ENCODE measurements at regions not wholly inside any gene's neighbourhood (a gene's known extent, or its start where the extent isn't known, plus 50 kb on each side); places are given as distances from the start of the nearest gene placed in this dataset.

DNA sequence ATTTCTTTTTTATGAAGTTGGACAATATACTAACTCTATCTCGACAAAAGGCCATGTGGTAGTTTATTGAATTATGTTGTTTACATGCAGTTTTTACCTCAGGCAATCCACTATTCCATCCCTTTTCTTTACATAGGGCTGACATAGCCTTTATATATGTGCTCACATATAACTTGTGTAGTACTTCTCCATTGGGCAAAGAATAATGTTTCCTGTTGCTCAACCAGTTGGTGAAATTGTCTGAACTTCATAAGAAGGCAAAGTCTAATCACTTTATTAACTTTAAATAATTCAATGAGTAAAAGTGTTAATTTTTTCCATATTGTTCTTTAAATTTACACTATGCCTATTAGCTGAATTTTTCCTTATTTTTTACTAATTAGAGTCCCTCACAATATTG lies 1272.1 kb downstream of the EPHA7 start:
- H3K4me3 ChIP-seq (ENCODE audit: low read length) = no peak overlapping the region
- H3K36me3 ChIP-seq (replicated peaks; ENCODE audit: low read depth, low read length) = no peaks in the 10 kb centered on the region
- H4K20me1 ChIP-seq (ENCODE audit: insufficient read depth, low read length) = no peaks in the 10 kb centered on the region
- no peak overlapping the region for H3K9ac ChIP-seq (ENCODE audit: low read length)
- H3K27ac ChIP-seq (ENCODE audit: low read length) = no peak overlapping the region
- TF ChIP-seq EZH2phosphoT487 (IDR thresholded peaks at IDR 0.05; ENCODE audit: low read depth) = no peak
- TF ChIP-seq, protein P1, sequence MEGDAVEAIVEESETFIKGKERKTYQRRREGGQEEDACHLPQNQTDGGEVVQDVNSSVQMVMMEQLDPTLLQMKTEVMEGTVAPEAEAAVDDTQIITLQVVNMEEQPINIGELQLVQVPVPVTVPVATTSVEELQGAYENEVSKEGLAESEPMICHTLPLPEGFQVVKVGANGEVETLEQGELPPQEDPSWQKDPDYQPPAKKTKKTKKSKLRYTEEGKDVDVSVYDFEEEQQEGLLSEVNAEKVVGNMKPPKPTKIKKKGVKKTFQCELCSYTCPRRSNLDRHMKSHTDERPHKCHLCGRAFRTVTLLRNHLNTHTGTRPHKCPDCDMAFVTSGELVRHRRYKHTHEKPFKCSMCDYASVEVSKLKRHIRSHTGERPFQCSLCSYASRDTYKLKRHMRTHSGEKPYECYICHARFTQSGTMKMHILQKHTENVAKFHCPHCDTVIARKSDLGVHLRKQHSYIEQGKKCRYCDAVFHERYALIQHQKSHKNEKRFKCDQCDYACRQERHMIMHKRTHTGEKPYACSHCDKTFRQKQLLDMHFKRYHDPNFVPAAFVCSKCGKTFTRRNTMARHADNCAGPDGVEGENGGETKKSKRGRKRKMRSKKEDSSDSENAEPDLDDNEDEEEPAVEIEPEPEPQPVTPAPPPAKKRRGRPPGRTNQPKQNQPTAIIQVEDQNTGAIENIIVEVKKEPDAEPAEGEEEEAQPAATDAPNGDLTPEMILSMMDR (IDR thresholded peaks at IDR 0.05; ENCODE audit: low read depth, low read length) = no peak
- H2AFZ ChIP-seq (ENCODE audit: low read depth, low read length) = no peak overlapping the region
- no peaks in the 10 kb centered on the region for H3K9me3 ChIP-seq (ENCODE audit: insufficient read depth, low read length)
- H3K79me2 ChIP-seq (ENCODE audit: low read length) = no peaks in the 10 kb centered on the region
- H3K4me1 ChIP-seq (ENCODE audit: low read length) = no peaks in the 10 kb centered on the region
- H3K27me3 ChIP-seq (ENCODE audit: low read depth, low read length) = no peaks in the 10 kb centered on the region
- no peak overlapping the region for H3K4me2 ChIP-seq (ENCODE audit: low read length)

DNA sequence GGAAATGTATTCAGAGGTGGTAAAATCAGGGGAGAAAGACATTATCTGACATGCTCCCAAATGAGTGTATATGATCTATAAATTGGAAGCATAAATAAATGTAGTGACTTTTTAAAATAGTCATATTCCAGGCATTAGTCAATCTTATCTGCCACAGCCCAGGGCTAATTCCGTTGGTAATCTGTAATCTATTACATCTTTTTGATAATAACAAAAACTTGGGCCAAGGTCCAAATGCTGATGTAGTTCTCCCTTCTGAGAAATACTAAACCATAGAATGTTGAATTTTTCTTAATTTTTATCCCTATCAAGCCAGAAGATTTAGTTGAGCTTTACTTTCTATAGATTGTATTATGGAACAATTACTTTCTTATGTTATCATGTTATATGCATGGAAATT lies 1279.8 kb downstream of the EPHA7 start:
- no peak overlapping the region for H3K4me2 ChIP-seq (ENCODE audit: low read length)

DNA sequence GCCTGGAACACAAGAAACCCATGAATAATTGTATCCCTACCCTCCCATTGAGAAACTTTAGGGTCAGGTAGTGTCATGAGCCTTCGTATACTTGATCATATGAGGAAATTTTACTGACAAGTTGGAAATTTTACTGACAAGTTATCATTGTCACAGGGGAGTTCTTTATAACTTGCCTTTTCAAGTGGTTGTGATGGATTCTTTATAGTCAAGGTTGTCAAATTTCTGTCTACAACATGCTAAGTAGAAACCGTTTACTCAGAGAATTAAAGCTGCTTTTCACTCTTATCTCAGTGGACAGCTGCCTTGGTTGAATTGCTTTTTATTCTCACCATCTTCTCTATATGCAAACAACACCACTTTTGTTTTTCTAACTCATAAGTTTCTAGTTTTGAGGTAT lies 1286.4 kb downstream of the EPHA7 start:
- Histone ChIP-seq H3K27me3 (ENCODE audit: low read depth, low read length) (no peaks in the 10 kb centered on the region), H3K9ac (ENCODE audit: low read length) (no peak overlapping the region), H3K4me1 (ENCODE audit: low read length) (no peaks in the 10 kb centered on the region), H3K4me3 (ENCODE audit: low read length) (no peak overlapping the region), H4K20me1 (ENCODE audit: insufficient read depth, low read length) (no peaks in the 10 kb centered on the region), H3K79me2 (ENCODE audit: low read length) (no peaks in the 10 kb centered on the region), H3K36me3 (replicated peaks; ENCODE audit: low read depth, low read length) (no peaks in the 10 kb centered on the region), H2AFZ (ENCODE audit: low read depth, low read length) (no peak overlapping the region), H3K9me3 (ENCODE audit: insufficient read depth, low read length) (no peaks in the 10 kb centered on the region), H3K4me2 (ENCODE audit: low read length) (no peak overlapping the region), H3K27ac (ENCODE audit: low read length) (no peak overlapping the region)
- no peak for TF ChIP-seq EZH2phosphoT487 (IDR thresholded peaks at IDR 0.05; ENCODE audit: low read depth)
- TF ChIP-seq, protein P1 (IDR thresholded peaks at IDR 0.05; ENCODE audit: low read depth, low read length) = no peak

More for the DNA sequence above, 1279.8 kb downstream of the EPHA7 start:
- Histone ChIP-seq H3K36me3 (replicated peaks; ENCODE audit: low read depth, low read length) (no peaks in the 10 kb centered on the region), H3K4me3 (ENCODE audit: low read length) (no peak overlapping the region), H3K9me3 (ENCODE audit: insufficient read depth, low read length) (no peaks in the 10 kb centered on the region), H4K20me1 (ENCODE audit: insufficient read depth, low read length) (no peaks in the 10 kb centered on the region), H2AFZ (ENCODE audit: low read depth, low read length) (no peak overlapping the region), H3K9ac (ENCODE audit: low read length) (no peak overlapping the region), H3K4me1 (ENCODE audit: low read length) (no peaks in the 10 kb centered on the region), H3K27me3 (ENCODE audit: low read depth, low read length) (no peaks in the 10 kb centered on the region), H3K79me2 (ENCODE audit: low read length) (no peaks in the 10 kb centered on the region), H3K27ac (ENCODE audit: low read length) (no peak overlapping the region)
- TF ChIP-seq, protein P1 (IDR thresholded peaks at IDR 0.05; ENCODE audit: low read depth, low read length) = no peak
- no peak for TF ChIP-seq EZH2phosphoT487 (IDR thresholded peaks at IDR 0.05; ENCODE audit: low read depth)

DNA sequence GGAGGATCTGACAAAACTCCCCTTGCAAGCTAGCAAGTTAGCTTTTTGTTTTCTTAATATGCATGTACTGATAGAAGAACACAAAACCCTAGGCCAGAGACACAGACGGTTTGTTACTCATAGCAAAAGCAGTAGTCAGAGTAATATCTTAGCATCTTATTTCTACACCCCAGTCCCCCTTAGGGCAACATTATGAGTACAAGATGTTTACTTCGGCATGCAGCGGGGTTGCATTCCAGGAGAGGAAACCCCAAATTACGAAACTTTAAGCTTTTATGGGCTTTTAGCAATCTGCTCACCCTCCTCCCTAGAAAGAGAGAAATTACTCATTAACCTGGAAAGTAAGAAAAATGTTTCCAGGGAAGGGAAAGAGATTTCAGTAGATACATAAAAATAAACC lies 1286.9 kb downstream of the EPHA7 start:
- H3K4me2 ChIP-seq (ENCODE audit: low read length) = no peak overlapping the region
- no peaks in the 10 kb centered on the region for H3K79me2 ChIP-seq (ENCODE audit: low read length)
- no peaks in the 10 kb centered on the region for H4K20me1 ChIP-seq (ENCODE audit: insufficient read depth, low read length)
- TF ChIP-seq, protein P1 (IDR thresholded peaks at IDR 0.05; ENCODE audit: low read depth, low read length) = no peak
- TF ChIP-seq EZH2phosphoT487 (IDR thresholded peaks at IDR 0.05; ENCODE audit: low read depth) = no peak
- H2AFZ ChIP-seq (ENCODE audit: low read depth, low read length) = no peak overlapping the region
- H3K4me3 ChIP-seq (ENCODE audit: low read length) = no peak overlapping the region
- H3K36me3 ChIP-seq (replicated peaks; ENCODE audit: low read depth, low read length) = no peaks in the 10 kb centered on the region
- H3K27me3 ChIP-seq (ENCODE audit: low read depth, low read length) = no peaks in the 10 kb centered on the region
- no peak overlapping the region for H3K9ac ChIP-seq (ENCODE audit: low read length)
- H3K9me3 ChIP-seq (ENCODE audit: insufficient read depth, low read length) = no peaks in the 10 kb centered on the region
- H3K4me1 ChIP-seq (ENCODE audit: low read length) = no peaks in the 10 kb centered on the region
- no peak overlapping the region for H3K27ac ChIP-seq (ENCODE audit: low read length)

All from OCI-LY3 (cell line).